PC-3 (cell line): ENCODE measurements at regions not wholly inside any gene's neighbourhood (a gene's known extent, or its start where the extent isn't known, plus 50 kb on each side); places are given as distances from the start of the nearest gene placed in this dataset.
"Not testable (repeated sequence)": the region's sequence is repeated elsewhere in the genome, so short reads cannot be mapped to it uniquely, and the experiment has no call there.

Experiments
- ATAC-seq: fragments of 200-7000 bp; cut with Tn5 transposase; 2 replicates; pipeline ENCODE4 v1.9.1; 2020; ENCODE audit warnings: mild to moderate bottlenecking, moderate library complexity
- BruUV-seq: library from RNA; stranded (reverse); fragments of 400-500 nt; replicated peaks from 2 replicates; lab custom pipeline; 2021; lab: Mats Ljungman, UMichigan
- CTCF ChIA-PET: fragments of 300-600 bp; sonication (Branson Sonifier 250); formaldehyde crosslinking; loops from one replicate; lab custom pipeline; 2022; ENCODE audit warnings: antibody characterized with exemption; lab: Charles Lee
- POLR2A ChIA-PET: fragments of 300-600 bp; sonication (Branson Sonifier 250); formaldehyde crosslinking; loops from one replicate; lab custom pipeline; 2022; ENCODE audit warnings: antibody characterized with exemption; ENCODE audit not compliant: unreplicated experiment; lab: Charles Lee
- DNase-seq: peaks from one replicate; pipeline ENCODE4 v3.0.0-alpha.2; 2015
- H2AFZ ChIP-seq: fragments of 300-600 bp; sonication (generic); 2 replicates; pipeline ENCODE4 v1.6.0; 2016; ENCODE audit warnings: antibody characterized with exemption, low read length
- H3F3A ChIP-seq: fragments of 300-600 bp; sonication (generic); one replicate; pipeline ENCODE4 v1.6.0; 2017; ENCODE audit warnings: antibody characterized with exemption, low read length, control low read depth, mild to moderate bottlenecking; ENCODE audit not compliant: unreplicated experiment
- H3K27ac ChIP-seq: fragments of 300-600 bp; sonication (generic); 2 replicates; pipeline ENCODE4 v1.5.1; 2016; ENCODE audit warnings: mild to moderate bottlenecking, low read length
- H3K27me3 ChIP-seq: fragments of 300-600 bp; sonication (generic); 2 replicates; pipeline ENCODE4 v1.6.1; 2016; ENCODE audit warnings: low read length, mixed read lengths
- H3K36me3 ChIP-seq: fragments of 300-600 bp; sonication (generic); 2 replicates; pipeline ENCODE4 v1.6.1; 2016; ENCODE audit warnings: low read depth, mixed run types, low read length, mixed read lengths
- H3K4me1 ChIP-seq: fragments of 300-600 bp; sonication (generic); 2 replicates; pipeline ENCODE4 v1.5.1; 2016; ENCODE audit warnings: low read length; ENCODE audit not compliant: insufficient read depth
- H3K4me2 ChIP-seq: fragments of 300-600 bp; sonication (generic); 2 replicates; pipeline ENCODE4 v1.6.0; 2016; ENCODE audit warnings: low read length
- H3K4me3 ChIP-seq: fragments of 300-600 bp; sonication (generic); 2 replicates; pipeline ENCODE4 v1.5.1; 2016; ENCODE audit warnings: mild to moderate bottlenecking, low read length, mixed read lengths
- H3K79me2 ChIP-seq: fragments of 300-600 bp; sonication (generic); 2 replicates; pipeline ENCODE4 v1.6.1; 2017; ENCODE audit warnings: low read length, mixed read lengths
- H3K9ac ChIP-seq: fragments of 300-600 bp; sonication (generic); 2 replicates; pipeline ENCODE4 v1.6.0; 2016; ENCODE audit warnings: mild to moderate bottlenecking, low read length
- H3K9me2 ChIP-seq: fragments of 300-600 bp; sonication (generic); replicated peaks from 2 replicates; pipeline ENCODE4 v1.6.1; 2016; ENCODE audit warnings: mixed run types, low read length, mixed read lengths
- H3K9me3 ChIP-seq: fragments of 300-600 bp; sonication (generic); 2 replicates; pipeline ENCODE4 v1.6.1; 2016; ENCODE audit warnings: low read length, mixed read lengths
- H4K20me1 ChIP-seq: fragments of 300-600 bp; sonication (generic); 2 replicates; pipeline ENCODE4 v1.6.1; 2016; ENCODE audit warnings: low read length, mixed read lengths
- CTCF ChIP-seq: fragments of 300-600 bp; sonication (generic); conservative IDR thresholded peaks from 2 replicates; pipeline ENCODE4 v1.5.1; 2017; ENCODE audit warnings: antibody characterized with exemption, low read depth, mild to moderate bottlenecking, low read length
- EZH2 ChIP-seq: fragments of 300-600 bp; sonication (generic); IDR thresholded peaks from one replicate; pipeline ENCODE4 v1.6.1; 2017; ENCODE audit warnings: antibody characterized with exemption, mild to moderate bottlenecking, low read length; ENCODE audit not compliant: unreplicated experiment
- EZH2phosphoT487 ChIP-seq: fragments of 300-600 bp; sonication (generic); IDR thresholded peaks from 2 replicates; pipeline ENCODE4 v1.6.1; 2018; ENCODE audit warnings: mild to moderate bottlenecking, antibody characterized with exemption, low read length, borderline replicate concordance
- intact Hi-C: fragments of 100-400 bp; cut with micrococcal nuclease; formaldehyde crosslinking; loops from 2 replicates; pipeline ENCODE4 v1.9.0; 2023

DNA sequence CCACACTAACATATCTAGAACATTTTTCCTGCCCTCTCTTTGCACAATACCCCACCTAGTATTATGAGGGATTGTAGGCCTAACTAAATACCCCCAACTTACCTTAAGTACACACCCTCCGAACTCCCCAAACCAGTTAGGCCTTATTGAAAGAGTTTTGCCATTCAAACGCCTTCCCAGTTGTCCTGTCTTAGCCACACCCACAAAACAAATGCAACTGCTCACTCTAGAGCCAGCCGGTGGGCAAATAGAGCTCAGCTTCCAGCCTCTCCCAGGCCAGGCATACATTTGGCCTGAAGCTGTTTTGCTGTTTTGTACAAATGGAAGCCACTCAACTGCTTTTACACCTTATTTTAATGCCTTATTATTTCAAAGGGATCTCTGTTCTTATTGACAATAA, 224.2 kb upstream of the RUNX1 start:
- TF ChIP-seq EZH2: no peak
- no peak for TF ChIP-seq CTCF
- TF ChIP-seq EZH2phosphoT487: no peak
- Histone ChIP-seq H3F3A (no peaks in the 10 kb centered on the region), H3K4me1 (peaks cover 38% of the 10 kb centered on the region), H3K27ac (peak overlapping the region; percentile 24; the same call in 1 of the 2 replicates), H3K36me3 (peaks cover 1% of the 10 kb centered on the region; the same call in 1 of the 2 replicates), H3K9me2 (no peaks in the 10 kb centered on the region), H3K4me2 (peak overlapping the region; percentile 1), H3K9ac (no peak overlapping the region), H4K20me1 (no peaks in the 10 kb centered on the region), H3K9me3 (peaks cover 5% of the 10 kb centered on the region; the same call in 1 of the 2 replicates), H3K4me3 (no peak overlapping the region), H3K79me2 (no peaks in the 10 kb centered on the region), H3K27me3 (no peaks in the 10 kb centered on the region), H2AFZ (no peak overlapping the region)
- POLR2A ChIA-PET: interaction anchor here (0.6 kb wide), 1 partner anchor 96 kb away, joined by 4 read pairs; no protein-coding TSS in a partner anchor
- peak; percentile 66 for ATAC-seq
- no TSS peak for BruUV-seq
- CTCF ChIA-PET: interaction anchor here (0.6 to 0.7 kb wide), 2 partner anchors 16 to 385 kb away, joined by 3 to 4 read pairs; no protein-coding TSS in a partner anchor
- peak; percentile 73 for DNase-seq
- intact Hi-C loops: no loop called here

- H3K36me3 ChIP-seq, intact Hi-C loops, ATAC-seq, POLR2A ChIA-PET, H3K27me3 ChIP-seq, H3K9me3 ChIP-seq, H3K4me3 ChIP-seq, BruUV-seq, DNase-seq, H2AFZ ChIP-seq, H3K27ac ChIP-seq, H3K79me2 ChIP-seq, H4K20me1 ChIP-seq, H3F3A ChIP-seq, H3K9me2 ChIP-seq, H3K4me2 ChIP-seq, CTCF ChIA-PET, H3K9ac ChIP-seq: not testable (repeated sequence)
- peaks cover 33% of the 10 kb centered on the region for H3K4me1 ChIP-seq
These were observed 222.4 kb upstream of the RUNX1 start for GRCh38 chr21:35271344-35272118.

DNA sequence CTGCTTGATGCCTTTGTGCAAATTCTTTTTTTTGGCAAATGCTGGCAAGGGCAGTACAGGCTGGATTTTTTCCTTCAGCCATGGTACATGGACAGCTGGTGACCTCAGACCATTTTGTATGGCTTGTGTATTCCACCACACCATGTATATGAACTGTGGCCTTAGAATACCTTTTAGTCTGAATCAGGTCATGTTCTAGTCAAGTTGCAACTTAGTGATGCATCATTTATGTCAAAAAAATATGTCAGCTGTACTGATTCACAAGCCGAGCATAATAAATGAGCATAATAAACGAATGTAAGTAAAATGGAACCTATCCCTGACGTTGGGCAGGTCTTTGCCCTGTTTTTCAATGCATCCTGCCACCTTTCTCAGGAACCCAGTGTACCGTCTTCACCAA, 219.7 kb upstream of the RUNX1 start:
- Histone ChIP-seq H3K9ac (no peak overlapping the region), H4K20me1 (no peaks in the 10 kb centered on the region), H3K4me2 (no peak overlapping the region), H3K36me3 (no peaks in the 10 kb centered on the region), H2AFZ (no peak overlapping the region), H3K9me3 (0 out of 2 replicates have a peak, but pooled peaks cover 4% of the 10 kb centered on the region), H3K9me2 (no peaks in the 10 kb centered on the region), H3F3A (no peaks in the 10 kb centered on the region), H3K4me1 (peaks cover 30% of the 10 kb centered on the region), H3K27ac (no peak overlapping the region), H3K79me2 (no peaks in the 10 kb centered on the region), H3K4me3 (no peak overlapping the region), H3K27me3 (no peaks in the 10 kb centered on the region)
- ChIA-PET POLR2A (no interaction called here), CTCF (no interaction called here)
- BruUV-seq: no TSS peak
- intact Hi-C loops: no loop called here
- DNase-seq (no peak), ATAC-seq (no peak)
- TF ChIP-seq EZH2: no peak
- TF ChIP-seq EZH2phosphoT487: no peak
- TF ChIP-seq CTCF: no peak
